ENCODE measurements at regions not wholly inside any gene's neighbourhood (a gene's known extent, or its start where the extent isn't known, plus 50 kb on each side); places are given as distances from the start of the nearest gene placed in this dataset.

GRCh38 chr14:104290756-104291122 is 152.4 kb downstream of the KIF26A start:
- no peak for TF ChIP-seq ZFX (IDR thresholded peaks at IDR 0.05; ENCODE audit: borderline replicate concordance)
- TF ChIP-seq, protein P1, sequence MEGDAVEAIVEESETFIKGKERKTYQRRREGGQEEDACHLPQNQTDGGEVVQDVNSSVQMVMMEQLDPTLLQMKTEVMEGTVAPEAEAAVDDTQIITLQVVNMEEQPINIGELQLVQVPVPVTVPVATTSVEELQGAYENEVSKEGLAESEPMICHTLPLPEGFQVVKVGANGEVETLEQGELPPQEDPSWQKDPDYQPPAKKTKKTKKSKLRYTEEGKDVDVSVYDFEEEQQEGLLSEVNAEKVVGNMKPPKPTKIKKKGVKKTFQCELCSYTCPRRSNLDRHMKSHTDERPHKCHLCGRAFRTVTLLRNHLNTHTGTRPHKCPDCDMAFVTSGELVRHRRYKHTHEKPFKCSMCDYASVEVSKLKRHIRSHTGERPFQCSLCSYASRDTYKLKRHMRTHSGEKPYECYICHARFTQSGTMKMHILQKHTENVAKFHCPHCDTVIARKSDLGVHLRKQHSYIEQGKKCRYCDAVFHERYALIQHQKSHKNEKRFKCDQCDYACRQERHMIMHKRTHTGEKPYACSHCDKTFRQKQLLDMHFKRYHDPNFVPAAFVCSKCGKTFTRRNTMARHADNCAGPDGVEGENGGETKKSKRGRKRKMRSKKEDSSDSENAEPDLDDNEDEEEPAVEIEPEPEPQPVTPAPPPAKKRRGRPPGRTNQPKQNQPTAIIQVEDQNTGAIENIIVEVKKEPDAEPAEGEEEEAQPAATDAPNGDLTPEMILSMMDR (IDR thresholded peaks at IDR 0.05): no peak
- no peak overlapping the region for H3K27ac ChIP-seq

DNA sequence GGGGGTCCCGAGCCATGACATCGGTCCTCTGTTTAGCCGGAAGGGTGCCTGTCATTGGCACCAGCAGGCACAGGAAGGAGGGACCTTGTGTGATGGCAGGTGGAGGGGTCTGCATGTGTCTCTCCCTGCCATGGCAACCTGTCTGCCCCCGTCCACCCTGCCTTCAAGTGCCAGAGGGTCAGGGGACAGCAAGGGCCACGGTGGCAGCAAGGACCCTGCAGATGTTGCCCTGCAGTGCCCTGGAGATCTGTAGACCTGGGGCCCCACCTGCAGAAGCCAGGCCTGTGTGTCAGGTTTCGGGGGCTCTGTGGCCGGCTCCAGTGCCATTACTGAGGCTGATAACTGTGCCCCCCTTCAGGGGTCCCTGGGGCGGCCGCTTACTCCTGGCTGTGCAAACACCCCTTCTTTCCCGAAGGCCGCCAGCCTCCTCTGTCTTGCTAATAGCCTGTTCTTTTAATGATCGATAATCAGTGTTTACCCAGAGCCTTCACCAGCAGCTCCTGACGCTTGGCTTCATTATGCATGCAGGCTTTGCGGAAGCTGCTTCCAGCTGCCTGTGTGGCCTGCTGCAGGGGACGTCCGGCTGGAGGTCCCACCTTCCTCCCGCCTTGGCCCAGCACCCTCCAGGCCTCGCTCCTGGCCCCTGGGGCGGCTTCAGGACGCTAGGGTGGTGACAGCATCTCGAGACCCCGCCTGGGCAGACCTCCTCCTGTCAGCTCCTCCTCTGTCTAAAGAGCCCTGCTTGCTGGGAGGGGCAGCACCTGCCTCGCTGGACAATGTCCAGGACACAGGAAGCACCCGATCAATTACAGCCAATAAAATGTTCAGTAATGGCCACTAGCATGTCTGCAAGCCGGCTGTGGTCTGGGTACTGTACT is 153.0 kb downstream of the KIF26A start:
- no peak overlapping the region for H3K27ac ChIP-seq
- TF ChIP-seq, protein P1 (IDR thresholded peaks at IDR 0.05): no peak
- no peak for TF ChIP-seq ZFX (IDR thresholded peaks at IDR 0.05; ENCODE audit: borderline replicate concordance)

DNA sequence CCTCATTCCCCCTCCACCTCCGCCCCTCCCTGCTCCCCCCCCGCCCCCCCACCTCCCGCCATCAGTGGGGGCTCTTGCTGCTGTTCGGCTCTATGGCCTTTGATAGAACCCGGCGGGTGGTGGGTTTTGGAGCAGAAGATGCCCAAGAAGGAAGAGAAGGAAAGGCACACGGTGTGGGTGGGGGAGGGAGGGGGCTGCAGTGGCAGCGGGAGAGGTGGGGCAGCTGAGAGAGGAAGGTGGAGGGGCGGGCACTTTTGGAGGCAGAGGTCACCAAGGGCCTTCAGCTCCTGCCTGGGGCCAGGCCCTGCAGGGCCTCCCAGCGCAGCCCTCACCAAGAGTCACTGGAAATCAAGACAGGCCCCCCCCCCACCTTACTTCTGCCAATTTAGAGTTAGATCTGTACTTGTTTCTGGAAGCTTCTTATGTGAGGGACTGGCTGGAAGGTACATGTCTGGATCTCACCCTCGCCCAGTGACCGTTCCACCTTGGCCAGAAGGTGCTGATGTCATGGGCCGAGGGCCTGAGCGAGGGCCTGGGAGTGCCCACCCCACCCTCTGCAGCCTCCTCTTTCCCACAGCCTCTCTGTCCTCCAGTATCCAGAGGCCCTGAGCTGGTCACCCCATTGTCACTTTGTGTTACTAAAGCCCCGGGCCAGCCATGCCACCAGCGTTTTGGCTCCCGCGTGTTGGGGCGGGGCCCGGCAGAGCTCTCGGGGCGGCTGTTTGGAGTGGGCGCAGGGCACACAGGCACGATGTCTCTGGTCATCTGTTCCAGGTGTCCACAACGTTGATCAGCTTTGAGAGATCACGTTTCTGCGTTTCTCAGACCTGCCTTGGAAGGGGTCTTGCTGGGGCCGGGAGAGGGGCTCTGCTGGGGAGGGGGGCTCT is 153.9 kb downstream of the KIF26A start:
- TF ChIP-seq ZFX (IDR thresholded peaks at IDR 0.05; ENCODE audit: borderline replicate concordance): no peak
- TF ChIP-seq, protein P1 (IDR thresholded peaks at IDR 0.05): no peak
- H3K27ac ChIP-seq: no peak overlapping the region

GRCh38 chr14:104293231-104293841 is 154.9 kb downstream of the KIF26A start:
- no peak overlapping the region for H3K27ac ChIP-seq

DNA sequence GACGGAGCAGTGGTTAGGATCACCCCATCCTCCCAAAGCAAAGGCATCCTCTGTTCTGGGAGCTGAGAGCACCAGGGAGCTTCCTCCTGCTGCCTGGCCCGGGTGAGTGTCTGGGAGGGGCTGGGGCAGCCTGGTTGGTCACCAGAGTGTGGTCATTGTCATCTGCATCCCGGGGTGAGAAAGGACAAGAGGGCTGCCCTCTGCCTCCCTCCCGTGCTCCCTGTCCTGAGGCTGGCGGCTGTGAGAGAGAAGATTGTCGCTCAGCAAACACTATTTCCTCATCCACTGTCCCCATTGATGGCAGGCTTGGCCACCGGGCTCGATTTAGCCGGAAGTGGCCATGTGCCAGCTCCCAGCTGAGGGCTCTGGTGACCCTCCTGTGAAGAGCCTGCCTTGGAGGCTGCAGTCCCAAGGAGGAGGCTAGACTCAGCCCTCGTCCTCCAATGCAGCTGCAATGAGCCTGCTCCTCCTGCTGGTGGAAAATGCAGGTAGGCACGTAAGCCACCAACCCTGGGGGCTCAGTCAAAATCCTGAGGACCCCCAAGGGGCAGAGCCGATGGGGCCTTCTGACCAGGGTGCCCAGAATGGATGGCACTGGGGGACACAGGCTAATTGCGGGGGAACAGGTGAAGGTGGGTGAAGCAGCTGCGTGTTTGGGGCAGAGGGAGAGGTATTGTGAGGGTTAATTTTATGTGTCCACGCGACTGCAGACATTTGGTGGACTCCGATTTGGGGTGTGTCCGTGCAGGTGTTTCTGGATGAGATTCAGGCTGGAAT is 155.7 kb downstream of the KIF26A start:
- TF ChIP-seq, protein P1 (IDR thresholded peaks at IDR 0.05): peak; percentile 32
- TF ChIP-seq ZFX (IDR thresholded peaks at IDR 0.05; ENCODE audit: borderline replicate concordance): no peak
- no peak overlapping the region for H3K27ac ChIP-seq

More at GRCh38 chr14:104293231-104293841, 154.9 kb downstream of the KIF26A start:
- TF ChIP-seq, protein P1 (IDR thresholded peaks at IDR 0.05): no peak
- TF ChIP-seq ZFX (IDR thresholded peaks at IDR 0.05; ENCODE audit: borderline replicate concordance): no peak

- TF ChIP-seq, protein P1 (IDR thresholded peaks at IDR 0.05): no peak
- TF ChIP-seq ZFX (IDR thresholded peaks at IDR 0.05; ENCODE audit: borderline replicate concordance): no peak
- no peak overlapping the region for H3K27ac ChIP-seq
Observed at GRCh38 chr14:104294628-104294982, 156.2 kb downstream of the KIF26A start.

Data from 22Rv1 (cell line).